ENCODE measurements at regions not wholly inside any gene's neighbourhood (a gene's known extent, or its start where the extent isn't known, plus 50 kb on each side); places are given as distances from the start of the nearest gene placed in this dataset.

DNA sequence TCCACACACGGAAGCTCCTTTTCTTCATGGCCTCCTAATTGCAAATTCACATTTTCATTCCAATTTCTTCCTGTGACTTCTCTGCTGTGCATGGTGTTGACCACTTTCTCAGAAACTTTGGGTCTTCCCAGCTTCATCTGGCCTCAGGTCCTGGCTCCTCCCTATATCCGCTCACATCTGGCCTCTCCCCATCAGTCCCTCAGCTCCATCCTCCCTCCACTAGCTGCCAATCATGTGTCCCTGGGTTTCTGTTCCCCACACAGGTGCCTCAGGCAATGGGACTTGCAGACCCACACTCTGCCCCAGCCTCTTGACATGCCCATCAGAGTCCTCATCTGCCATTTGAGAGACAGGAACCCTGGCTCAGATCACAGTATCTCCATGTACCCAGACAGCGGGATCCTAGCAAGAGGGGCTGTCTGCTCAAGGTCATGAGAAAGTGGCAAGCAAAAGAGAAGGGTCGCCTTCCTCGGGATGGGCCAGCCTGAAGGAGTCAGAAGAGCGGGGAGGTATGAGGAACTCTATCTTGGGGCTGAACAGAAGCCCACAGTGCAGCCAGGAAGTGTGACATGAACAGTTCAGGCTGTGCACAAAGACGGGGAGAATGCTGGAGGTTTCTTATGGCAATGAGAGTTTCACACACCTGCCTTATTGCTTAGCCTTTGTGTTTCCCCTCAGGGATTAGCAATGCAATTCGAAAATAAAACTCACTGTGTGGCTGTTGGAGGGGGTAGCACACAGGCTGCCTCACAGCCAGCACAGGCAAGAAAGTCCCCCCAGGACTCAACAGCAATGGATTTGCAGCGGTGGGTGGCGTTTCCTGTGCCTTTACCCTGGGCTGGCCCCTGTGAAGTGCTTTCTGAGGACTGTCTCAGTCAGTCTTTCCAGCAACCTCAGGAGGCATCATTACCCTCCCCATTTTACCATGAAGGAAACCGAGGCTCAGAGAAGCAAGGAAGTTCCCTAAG is 69.5 kb downstream of the COPS8 start:
- TF ChIP-seq, protein P1, sequence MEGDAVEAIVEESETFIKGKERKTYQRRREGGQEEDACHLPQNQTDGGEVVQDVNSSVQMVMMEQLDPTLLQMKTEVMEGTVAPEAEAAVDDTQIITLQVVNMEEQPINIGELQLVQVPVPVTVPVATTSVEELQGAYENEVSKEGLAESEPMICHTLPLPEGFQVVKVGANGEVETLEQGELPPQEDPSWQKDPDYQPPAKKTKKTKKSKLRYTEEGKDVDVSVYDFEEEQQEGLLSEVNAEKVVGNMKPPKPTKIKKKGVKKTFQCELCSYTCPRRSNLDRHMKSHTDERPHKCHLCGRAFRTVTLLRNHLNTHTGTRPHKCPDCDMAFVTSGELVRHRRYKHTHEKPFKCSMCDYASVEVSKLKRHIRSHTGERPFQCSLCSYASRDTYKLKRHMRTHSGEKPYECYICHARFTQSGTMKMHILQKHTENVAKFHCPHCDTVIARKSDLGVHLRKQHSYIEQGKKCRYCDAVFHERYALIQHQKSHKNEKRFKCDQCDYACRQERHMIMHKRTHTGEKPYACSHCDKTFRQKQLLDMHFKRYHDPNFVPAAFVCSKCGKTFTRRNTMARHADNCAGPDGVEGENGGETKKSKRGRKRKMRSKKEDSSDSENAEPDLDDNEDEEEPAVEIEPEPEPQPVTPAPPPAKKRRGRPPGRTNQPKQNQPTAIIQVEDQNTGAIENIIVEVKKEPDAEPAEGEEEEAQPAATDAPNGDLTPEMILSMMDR (IDR thresholded peaks at IDR 0.05; ENCODE audit: low read depth, low read length, poor library complexity, severe bottlenecking) = no peak
- no peak for TF ChIP-seq EZH2phosphoT487 (IDR thresholded peaks at IDR 0.05; ENCODE audit: borderline replicate concordance, low read length)
